ENCODE measurements at regions not wholly inside any gene's neighbourhood (a gene's known extent, or its start where the extent isn't known, plus 50 kb on each side); places are given as distances from the start of the nearest gene placed in this dataset.
"Not testable (repeated sequence)": the region's sequence is repeated elsewhere in the genome, so short reads cannot be mapped to it uniquely, and the experiment has no call there.

GRCh38 chr6:85065831-85066230 is 301.4 kb upstream of the TBX18 start:
- no peak overlapping the region for H3K9ac ChIP-seq (ENCODE audit: low read depth, low read length)
- no peaks in the 10 kb centered on the region for H3K4me1 ChIP-seq (ENCODE audit: control insufficient read depth, insufficient read depth, low read length)
- H3K36me3 ChIP-seq (ENCODE audit: control insufficient read depth, insufficient read depth, low read length), result no peaks in the 10 kb centered on the region
- H3K4me3 ChIP-seq (ENCODE audit: low read depth, low read length), result no peak overlapping the region
- no peaks in the 10 kb centered on the region for H3K9me3 ChIP-seq (ENCODE audit: control insufficient read depth, insufficient read depth, low read length)
- H3K27me3 ChIP-seq (ENCODE audit: control insufficient read depth, insufficient read depth, low read length), result no peaks in the 10 kb centered on the region

DNA sequence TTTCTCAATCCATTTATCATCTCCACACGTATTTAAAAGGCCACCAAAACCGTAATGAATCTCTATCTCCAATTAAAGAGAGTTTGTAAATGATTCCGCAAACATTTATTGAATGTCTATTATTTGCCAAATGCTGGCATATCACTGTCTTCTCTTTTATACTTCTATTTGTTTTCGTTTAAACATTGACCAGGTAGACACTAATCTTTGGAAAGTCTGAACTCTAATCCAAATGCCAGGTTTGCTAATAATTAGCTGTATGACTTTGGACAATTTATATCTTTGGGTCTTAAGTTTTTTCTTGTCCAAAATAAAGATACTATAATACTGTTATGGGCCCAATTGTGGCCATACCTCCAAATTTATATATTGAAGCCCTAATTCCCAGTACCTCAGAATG is 299.2 kb upstream of the TBX18 start:
- H3K36me3 ChIP-seq (ENCODE audit: control insufficient read depth, insufficient read depth, low read length), result no peaks in the 10 kb centered on the region
- no peaks in the 10 kb centered on the region for H3K27me3 ChIP-seq (ENCODE audit: control insufficient read depth, insufficient read depth, low read length)

DNA sequence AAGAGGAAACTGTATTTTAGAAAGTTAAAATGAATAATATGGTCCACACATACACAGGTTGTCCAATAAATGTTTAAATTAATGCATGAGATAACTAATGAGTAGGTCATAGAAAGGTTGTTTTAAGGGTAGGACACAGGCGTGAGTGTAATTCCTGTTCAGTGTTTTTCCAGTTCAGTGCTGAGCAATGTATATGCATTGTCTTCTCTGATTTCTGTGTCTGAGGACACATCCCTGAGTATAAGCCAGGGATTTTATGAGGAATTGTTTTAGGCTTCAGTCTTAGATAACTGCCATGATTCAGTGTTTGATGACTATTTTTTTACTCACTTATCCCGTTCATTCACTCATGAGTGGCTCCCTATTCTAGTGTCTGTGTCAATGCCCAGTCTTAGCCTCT is 298.5 kb upstream of the TBX18 start:
- no peak overlapping the region for H3K9ac ChIP-seq (ENCODE audit: low read depth, low read length)
- H3K4me3 ChIP-seq (ENCODE audit: low read depth, low read length), result no peak overlapping the region
- no peaks in the 10 kb centered on the region for H3K27me3 ChIP-seq (ENCODE audit: control insufficient read depth, insufficient read depth, low read length)
- no peaks in the 10 kb centered on the region for H3K9me3 ChIP-seq (ENCODE audit: control insufficient read depth, insufficient read depth, low read length)
- H3K36me3 ChIP-seq (ENCODE audit: control insufficient read depth, insufficient read depth, low read length), result no peaks in the 10 kb centered on the region
- no peaks in the 10 kb centered on the region for H3K4me1 ChIP-seq (ENCODE audit: control insufficient read depth, insufficient read depth, low read length)

More for the DNA sequence above, 299.2 kb upstream of the TBX18 start:
- H3K4me3 ChIP-seq (ENCODE audit: low read depth, low read length), result no peak overlapping the region
- H3K9me3 ChIP-seq (ENCODE audit: control insufficient read depth, insufficient read depth, low read length), result no peaks in the 10 kb centered on the region
- H3K9ac ChIP-seq (ENCODE audit: low read depth, low read length), result no peak overlapping the region
- no peaks in the 10 kb centered on the region for H3K4me1 ChIP-seq (ENCODE audit: control insufficient read depth, insufficient read depth, low read length)

DNA sequence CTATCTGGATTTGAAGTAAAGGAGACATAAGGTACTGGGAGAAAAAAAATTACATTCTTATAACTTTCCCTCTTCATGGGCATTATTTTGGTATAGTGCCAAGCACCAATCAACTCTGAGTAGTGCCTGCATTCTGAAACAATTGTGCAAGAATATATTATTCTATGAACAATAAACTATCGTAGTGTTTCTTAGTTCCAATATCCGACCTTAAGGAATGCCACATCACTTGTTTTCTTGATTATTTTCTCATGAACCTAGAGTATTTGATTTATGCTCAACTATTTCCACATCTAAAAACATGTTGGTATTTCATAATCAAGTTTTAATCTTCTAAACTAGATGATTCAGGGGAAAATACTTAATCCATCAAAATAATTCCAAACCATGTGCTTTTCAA is 294.4 kb upstream of the TBX18 start:
- Histone ChIP-seq H3K9me3 (ENCODE audit: control insufficient read depth, insufficient read depth, low read length) (no peaks in the 10 kb centered on the region), H3K4me3 (ENCODE audit: low read depth, low read length) (no peak overlapping the region), H3K4me1 (ENCODE audit: control insufficient read depth, insufficient read depth, low read length) (no peaks in the 10 kb centered on the region), H3K36me3 (ENCODE audit: control insufficient read depth, insufficient read depth, low read length) (no peaks in the 10 kb centered on the region), H3K27me3 (ENCODE audit: control insufficient read depth, insufficient read depth, low read length) (no peaks in the 10 kb centered on the region), H3K9ac (ENCODE audit: low read depth, low read length) (no peak overlapping the region)

- H3K27me3 ChIP-seq (ENCODE audit: control insufficient read depth, insufficient read depth, low read length), result no peaks in the 10 kb centered on the region
- no peak overlapping the region for H3K9ac ChIP-seq (ENCODE audit: low read depth, low read length)
- H3K36me3 ChIP-seq (ENCODE audit: control insufficient read depth, insufficient read depth, low read length), result no peaks in the 10 kb centered on the region
- no peaks in the 10 kb centered on the region for H3K4me1 ChIP-seq (ENCODE audit: control insufficient read depth, insufficient read depth, low read length)
- H3K4me3 ChIP-seq (ENCODE audit: low read depth, low read length), result no peak overlapping the region
- H3K9me3 ChIP-seq (ENCODE audit: control insufficient read depth, insufficient read depth, low read length), result no peaks in the 10 kb centered on the region
These were observed 285.8 kb upstream of the TBX18 start for GRCh38 chr6:85050149-85050548.

DNA sequence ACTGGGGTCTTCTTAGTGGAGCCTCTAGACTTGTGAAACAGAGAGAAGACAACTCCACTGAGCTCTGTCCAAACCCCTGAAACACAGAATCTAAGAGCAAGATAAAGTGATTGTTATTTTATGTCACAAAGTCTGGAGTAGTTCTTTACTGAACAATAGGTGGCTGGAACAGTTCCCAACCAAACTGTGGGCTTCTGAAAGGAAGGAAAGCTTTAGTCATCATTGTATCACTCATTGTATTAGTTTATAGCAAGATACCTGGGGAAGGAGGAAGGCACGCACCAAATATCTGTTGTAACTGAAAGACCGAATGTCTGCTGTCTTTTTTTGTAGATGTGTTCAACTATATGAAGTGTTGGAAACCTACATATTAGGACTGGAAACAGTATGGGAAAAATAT is 284.9 kb upstream of the TBX18 start:
- H3K27me3 ChIP-seq (ENCODE audit: control insufficient read depth, insufficient read depth, low read length), result no peaks in the 10 kb centered on the region
- no peak overlapping the region for H3K9ac ChIP-seq (ENCODE audit: low read depth, low read length)
- no peak overlapping the region for H3K4me3 ChIP-seq (ENCODE audit: low read depth, low read length)
- no peaks in the 10 kb centered on the region for H3K4me1 ChIP-seq (ENCODE audit: control insufficient read depth, insufficient read depth, low read length)
- H3K9me3 ChIP-seq (ENCODE audit: control insufficient read depth, insufficient read depth, low read length), result no peaks in the 10 kb centered on the region
- no peaks in the 10 kb centered on the region for H3K36me3 ChIP-seq (ENCODE audit: control insufficient read depth, insufficient read depth, low read length)

DNA sequence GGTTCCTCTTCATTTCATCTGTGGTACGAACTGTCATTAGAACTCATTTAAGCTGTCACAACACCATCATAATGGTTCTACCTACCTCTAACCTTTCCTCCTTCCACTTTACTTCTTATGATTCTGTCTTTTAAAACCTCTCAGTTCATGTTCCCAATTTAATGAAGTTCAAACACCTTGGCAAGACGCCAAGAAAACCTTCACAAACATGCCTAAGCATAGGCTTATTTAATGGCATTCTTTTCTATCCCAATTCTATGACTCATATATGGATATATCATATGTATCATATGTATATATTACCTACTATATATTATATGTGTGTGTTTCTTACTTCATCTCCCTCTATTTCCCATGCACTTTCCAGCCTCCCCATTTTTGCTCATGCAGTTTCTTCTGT is 283.4 kb upstream of the TBX18 start:
- Histone ChIP-seq H3K27me3 (ENCODE audit: control insufficient read depth, insufficient read depth, low read length) (no peaks in the 10 kb centered on the region), H3K9me3 (ENCODE audit: control insufficient read depth, insufficient read depth, low read length) (no peaks in the 10 kb centered on the region), H3K4me3 (ENCODE audit: low read depth, low read length) (no peak overlapping the region), H3K9ac (ENCODE audit: low read depth, low read length) (no peak overlapping the region), H3K36me3 (ENCODE audit: control insufficient read depth, insufficient read depth, low read length) (no peaks in the 10 kb centered on the region), H3K4me1 (ENCODE audit: control insufficient read depth, insufficient read depth, low read length) (no peaks in the 10 kb centered on the region)

DNA sequence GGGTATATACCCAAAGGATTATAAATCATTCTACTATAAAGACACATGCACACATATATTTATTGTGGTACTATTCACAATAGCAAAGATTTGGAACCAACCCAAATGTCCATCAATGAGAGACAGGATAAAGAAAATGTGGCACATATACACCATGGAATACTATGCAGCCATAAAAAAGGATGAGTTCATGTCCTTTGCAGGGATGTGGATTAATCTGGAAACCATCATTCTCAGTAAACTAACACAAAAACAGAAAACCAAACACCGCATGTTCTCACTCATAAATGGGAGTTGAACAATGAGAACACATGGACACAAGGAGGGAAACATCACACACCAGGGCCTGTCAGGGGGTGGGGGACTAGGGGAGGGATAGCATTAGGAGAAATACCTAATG is 281.4 kb upstream of the TBX18 start:
- H3K9me3 ChIP-seq (ENCODE audit: control insufficient read depth, insufficient read depth, low read length); H3K27me3 ChIP-seq (ENCODE audit: control insufficient read depth, insufficient read depth, low read length); H3K36me3 ChIP-seq (ENCODE audit: control insufficient read depth, insufficient read depth, low read length); H3K9ac ChIP-seq (ENCODE audit: low read depth, low read length); H3K4me1 ChIP-seq (ENCODE audit: control insufficient read depth, insufficient read depth, low read length); H3K4me3 ChIP-seq (ENCODE audit: low read depth, low read length): not testable (repeated sequence)

DNA sequence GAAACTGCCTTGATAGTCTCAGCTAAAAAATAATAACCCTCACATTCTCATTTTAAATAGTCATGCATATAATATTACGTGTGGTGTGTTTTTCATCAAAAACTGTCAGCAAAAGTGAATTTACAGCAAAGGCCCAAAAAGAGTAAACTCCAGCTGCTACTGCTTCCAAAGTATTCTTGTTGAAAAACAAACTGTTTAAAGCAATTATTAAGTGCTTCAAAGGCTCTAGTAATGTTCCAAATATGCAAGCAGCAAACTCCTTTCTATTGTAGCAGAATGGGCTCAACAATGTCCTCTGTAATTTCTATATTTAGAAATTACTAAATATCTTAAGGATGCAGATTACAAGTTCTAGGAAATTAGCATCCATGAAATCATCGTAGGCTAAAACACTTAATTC is 280.0 kb upstream of the TBX18 start:
- no peaks in the 10 kb centered on the region for H3K36me3 ChIP-seq (ENCODE audit: control insufficient read depth, insufficient read depth, low read length)
- H3K9me3 ChIP-seq (ENCODE audit: control insufficient read depth, insufficient read depth, low read length), result no peaks in the 10 kb centered on the region
- no peaks in the 10 kb centered on the region for H3K27me3 ChIP-seq (ENCODE audit: control insufficient read depth, insufficient read depth, low read length)
- H3K4me1 ChIP-seq (ENCODE audit: control insufficient read depth, insufficient read depth, low read length), result no peaks in the 10 kb centered on the region
- no peak overlapping the region for H3K9ac ChIP-seq (ENCODE audit: low read depth, low read length)
- H3K4me3 ChIP-seq (ENCODE audit: low read depth, low read length), result no peak overlapping the region

DNA sequence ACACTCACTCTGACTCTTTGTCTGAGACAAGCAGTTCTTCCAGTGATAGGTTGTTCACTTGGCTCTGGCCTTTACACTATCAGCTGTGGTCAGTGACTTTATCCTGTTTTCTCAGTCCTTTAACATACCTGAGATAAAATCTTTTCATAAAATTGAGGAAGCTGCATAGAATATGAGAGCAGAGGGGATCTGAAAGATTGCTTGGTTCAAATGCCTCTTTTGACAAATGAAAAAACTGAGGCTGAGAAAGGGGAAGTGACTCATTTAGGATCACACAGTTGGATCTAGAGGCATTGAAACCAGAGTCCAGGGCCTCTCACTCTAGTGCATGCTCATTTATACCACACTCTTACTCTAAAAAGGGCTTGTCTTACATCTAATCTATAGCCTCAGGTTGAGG is 277.0 kb upstream of the TBX18 start:
- no peaks in the 10 kb centered on the region for H3K9me3 ChIP-seq (ENCODE audit: control insufficient read depth, insufficient read depth, low read length)

DNA sequence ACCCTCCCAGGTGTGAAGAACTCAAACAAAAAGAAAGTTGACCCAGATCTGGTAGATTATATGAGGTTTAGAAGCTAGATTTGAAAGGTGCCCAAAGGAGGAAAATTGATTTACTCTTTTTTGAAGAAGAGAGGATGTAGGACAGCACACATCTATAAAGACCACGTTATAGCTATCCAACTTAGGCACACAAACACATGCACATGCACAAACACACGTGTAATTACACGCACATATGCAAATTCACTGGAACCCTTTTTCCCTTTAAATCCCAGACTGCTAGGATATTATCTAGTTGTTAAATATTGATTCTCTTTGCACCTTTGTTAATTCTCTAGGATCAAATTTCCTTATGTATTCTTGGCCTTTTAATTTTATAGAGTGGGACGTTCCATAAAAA is 272.8 kb upstream of the TBX18 start:
- peaks cover 18% of the 10 kb centered on the region for H3K9me3 ChIP-seq (ENCODE audit: control insufficient read depth, insufficient read depth, low read length)
- no peaks in the 10 kb centered on the region for H3K27me3 ChIP-seq (ENCODE audit: control insufficient read depth, insufficient read depth, low read length)
- H3K4me3 ChIP-seq (ENCODE audit: low read depth, low read length), result no peak overlapping the region
- no peaks in the 10 kb centered on the region for H3K36me3 ChIP-seq (ENCODE audit: control insufficient read depth, insufficient read depth, low read length)
- no peaks in the 10 kb centered on the region for H3K4me1 ChIP-seq (ENCODE audit: control insufficient read depth, insufficient read depth, low read length)
- no peak overlapping the region for H3K9ac ChIP-seq (ENCODE audit: low read depth, low read length)

More for the DNA sequence above, 277.0 kb upstream of the TBX18 start:
- Histone ChIP-seq H3K27me3 (ENCODE audit: control insufficient read depth, insufficient read depth, low read length) (no peaks in the 10 kb centered on the region), H3K36me3 (ENCODE audit: control insufficient read depth, insufficient read depth, low read length) (no peaks in the 10 kb centered on the region), H3K4me3 (ENCODE audit: low read depth, low read length) (no peak overlapping the region), H3K4me1 (ENCODE audit: control insufficient read depth, insufficient read depth, low read length) (no peaks in the 10 kb centered on the region), H3K9ac (ENCODE audit: low read depth, low read length) (no peak overlapping the region)

GRCh38 chr6:85035766-85036165 is 271.4 kb upstream of the TBX18 start:
- H3K9me3 ChIP-seq (ENCODE audit: control insufficient read depth, insufficient read depth, low read length), result peaks cover 20% of the 10 kb centered on the region
- no peaks in the 10 kb centered on the region for H3K27me3 ChIP-seq (ENCODE audit: control insufficient read depth, insufficient read depth, low read length)
- H3K36me3 ChIP-seq (ENCODE audit: control insufficient read depth, insufficient read depth, low read length), result no peaks in the 10 kb centered on the region
- H3K4me1 ChIP-seq (ENCODE audit: control insufficient read depth, insufficient read depth, low read length), result no peaks in the 10 kb centered on the region
- H3K4me3 ChIP-seq (ENCODE audit: low read depth, low read length), result no peak overlapping the region
- H3K9ac ChIP-seq (ENCODE audit: low read depth, low read length), result no peak overlapping the region

DNA sequence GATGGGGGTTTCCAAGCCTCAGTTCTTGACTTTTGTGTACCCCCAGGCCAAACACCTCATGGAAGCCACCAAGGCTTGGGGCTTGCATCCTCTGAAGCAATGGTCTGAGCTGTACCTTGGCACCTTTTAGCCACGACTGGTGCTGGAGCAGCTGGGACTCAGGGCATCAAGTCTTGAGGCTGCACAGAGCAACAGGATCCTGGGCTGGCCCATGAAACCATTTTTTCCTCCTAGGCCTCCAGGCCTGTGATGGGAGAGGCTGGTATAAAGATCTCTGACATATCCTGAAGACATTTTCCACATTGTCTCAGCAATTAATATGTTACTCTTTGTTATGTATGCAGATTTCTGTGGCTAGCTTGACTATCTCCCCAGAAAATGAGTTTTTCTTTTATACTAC is 269.1 kb upstream of the TBX18 start:
- H3K36me3 ChIP-seq (ENCODE audit: control insufficient read depth, insufficient read depth, low read length), result no peaks in the 10 kb centered on the region
- peaks cover 20% of the 10 kb centered on the region for H3K9me3 ChIP-seq (ENCODE audit: control insufficient read depth, insufficient read depth, low read length)
- no peak overlapping the region for H3K9ac ChIP-seq (ENCODE audit: low read depth, low read length)
- H3K4me3 ChIP-seq (ENCODE audit: low read depth, low read length), result no peak overlapping the region
- H3K27me3 ChIP-seq (ENCODE audit: control insufficient read depth, insufficient read depth, low read length), result no peaks in the 10 kb centered on the region
- no peaks in the 10 kb centered on the region for H3K4me1 ChIP-seq (ENCODE audit: control insufficient read depth, insufficient read depth, low read length)

Measured in iPS-15b (cell line).